B cell (primary cell): ENCODE measurements at regions not wholly inside any gene's neighbourhood (a gene's known extent, or its start where the extent isn't known, plus 50 kb on each side); places are given as distances from the start of the nearest gene placed in this dataset.

ENCODE experiments used
- ATAC-seq: fragments of 200-7000 bp; cut with Tn5 transposase; one replicate; pipeline ENCODE4 v1.10.0; 2021; ENCODE audit warnings: low read depth, mild to moderate bottlenecking, moderate number of reproducible peaks, moderate library complexity
- CTCF ChIA-PET: fragments of 350-600 bp; sonication (Branson Sonifier 250); formaldehyde crosslinking; loops from one replicate; lab custom pipeline; 2021; ENCODE audit warnings: antibody characterized with exemption, inconsistent platforms; lab: Charles Lee
- POLR2A ChIA-PET: fragments of 350-600 bp; sonication (Branson Sonifier 250); formaldehyde crosslinking; loops from one replicate; lab custom pipeline; 2021; ENCODE audit warnings: antibody characterized with exemption; lab: Charles Lee
- DNase-seq: peaks from one replicate; pipeline ENCODE4 v3.0.0; 2013
- H2AFZ ChIP-seq: 2 replicates; pipeline ENCODE4 v1.6.1; 2012; ENCODE audit warnings: mild to moderate bottlenecking, low read depth, low read length; ENCODE audit not compliant: insufficient read depth, poor library complexity, severe bottlenecking
- H3K27ac ChIP-seq, 2 donors: 1 replicate in 1 of 2; 2 replicates in 1 of 2; pipeline ENCODE4 v1.5.1; 2012 to 2013; ENCODE audit warnings: low read length in 2 of 2, mild to moderate bottlenecking in 2 of 2, moderate library complexity in 1 of 2
- H3K27me3 ChIP-seq, 4 experiments: fragments of 200-600 bp in 1 of 4; sonication (generic) in 1 of 4; replicated peaks in 1 of 4; 1 replicate in 2 of 4; 2 replicates in 2 of 4; pipeline versions ENCODE4 v1.6.1 to v1.7.0; 2013 to 2016; ENCODE audit warnings: low read length in 3 of 4, mild to moderate bottlenecking in 2 of 4, mixed read lengths in 1 of 4, moderate library complexity in 1 of 4; ENCODE audit not compliant: insufficient read depth in 4 of 4, control insufficient read depth in 3 of 4; ENCODE audit errors: control extremely low read depth in 1 of 4
- H3K36me3 ChIP-seq, 2 experiments: replicated peaks in 1 of 2; 1 replicate in 1 of 2; 2 replicates in 1 of 2; pipeline versions ENCODE4 v1.6.1 to v1.7.1; 2013; ENCODE audit warnings: low read length in 1 of 2; ENCODE audit not compliant: insufficient read depth in 2 of 2, control insufficient read depth in 1 of 2; ENCODE audit errors: control extremely low read depth in 1 of 2, extremely low read depth in 1 of 2
- H3K4me1 ChIP-seq, 2 donors: fragments of 200-600 bp in 1 of 2; sonication (generic) in 1 of 2; 1 replicate in 1 of 2; 2 replicates in 1 of 2; pipeline versions ENCODE4 v1.5.1 to v1.6.1; 2013 to 2017; ENCODE audit warnings: low read length in 2 of 2; ENCODE audit not compliant: control insufficient read depth in 2 of 2, insufficient read depth in 2 of 2
- H3K4me2 ChIP-seq: replicated peaks from 2 replicates; pipeline ENCODE3; 2012; ENCODE audit warnings: mild to moderate bottlenecking, low read depth, low read length; ENCODE audit not compliant: poor library complexity, severe bottlenecking
- H3K4me3 ChIP-seq, 5 experiments: fragments of 200-600 bp in 1 of 5; sonication (generic) in 1 of 5; 1 replicate in 3 of 5; 2 replicates in 2 of 5; pipeline versions ENCODE4 v1.5.1 to v1.7.0; 2011 to 2016; ENCODE audit warnings: low read length in 4 of 5, mild to moderate bottlenecking in 4 of 5, low read depth in 2 of 5, control low read depth in 1 of 5, moderate library complexity in 1 of 5; ENCODE audit not compliant: insufficient read depth in 1 of 5; ENCODE audit errors: control extremely low read depth in 1 of 5, extremely low read depth in 1 of 5
- H3K79me2 ChIP-seq: fragments of 200-600 bp; sonication (generic); one replicate; pipeline ENCODE4 v1.6.0; 2016; ENCODE audit warnings: low read length; ENCODE audit not compliant: control insufficient read depth, insufficient read depth
- H3K9ac ChIP-seq: fragments of 200-600 bp; sonication (generic); 2 replicates; pipeline ENCODE4 v1.6.1; 2017; ENCODE audit warnings: mild to moderate bottlenecking, low read length, moderate library complexity
- H3K9me3 ChIP-seq, 3 donors: one replicate each; pipeline versions ENCODE4 v1.6.1 to v1.7.1; 2013; ENCODE audit warnings: low read length in 2 of 3; ENCODE audit not compliant: control insufficient read depth in 2 of 3, insufficient read depth in 1 of 3; ENCODE audit errors: control extremely low read depth in 1 of 3
- H4K20me1 ChIP-seq: 2 replicates; pipeline ENCODE4 v1.6.0; 2012; ENCODE audit warnings: mild to moderate bottlenecking, low read length; ENCODE audit not compliant: insufficient read depth, control insufficient read depth, poor library complexity, severe bottlenecking
- H3K27ac Mint-ChIP-seq: one replicate; pipeline ENCODE4 v1.8.0; 2021; ENCODE audit warnings: mixed read lengths
- H3K27me3 Mint-ChIP-seq: one replicate; pipeline ENCODE4 v1.8.0; 2021; ENCODE audit warnings: mixed read lengths
- H3K4me1 Mint-ChIP-seq: one replicate; pipeline ENCODE4 v1.8.0; 2021; ENCODE audit warnings: mixed read lengths
- H3K4me3 Mint-ChIP-seq: one replicate; pipeline ENCODE4 v1.8.0; 2021; ENCODE audit warnings: mixed read lengths
- H3K9me3 Mint-ChIP-seq: one replicate; pipeline ENCODE4 v1.8.0; 2022; ENCODE audit warnings: mixed read lengths; ENCODE audit not compliant: insufficient read depth
- EZH2 ChIP-seq: IDR thresholded peaks from 2 replicates; pipeline ENCODE4 v1.6.1; 2012; ENCODE audit warnings: borderline replicate concordance, low read depth, mild to moderate bottlenecking, moderate library complexity, low read length; ENCODE audit not compliant: insufficient read depth, poor library complexity, severe bottlenecking
- WGBS: methylation state at CpG from one replicate; pipeline ENCODE4 v1.1.5; 2013; ENCODE audit warnings: missing lambda C conversion rate; ENCODE audit not compliant: insufficient coverage; 5-methylcytosine and 5-hydroxymethylcytosine counted together
- intact Hi-C: fragments of 100-400 bp; cut with micrococcal nuclease; formaldehyde crosslinking; loops from one replicate; pipeline ENCODE4 v1.10.0; 2022
- TF ChIP-seq, protein P1 (sequence below): fragments of 200-600 bp; IDR thresholded peaks from one replicate; pipeline ENCODE4 v1.8.0; 2022; ENCODE audit warnings: antibody characterized with exemption, mild to moderate bottlenecking

DNA sequence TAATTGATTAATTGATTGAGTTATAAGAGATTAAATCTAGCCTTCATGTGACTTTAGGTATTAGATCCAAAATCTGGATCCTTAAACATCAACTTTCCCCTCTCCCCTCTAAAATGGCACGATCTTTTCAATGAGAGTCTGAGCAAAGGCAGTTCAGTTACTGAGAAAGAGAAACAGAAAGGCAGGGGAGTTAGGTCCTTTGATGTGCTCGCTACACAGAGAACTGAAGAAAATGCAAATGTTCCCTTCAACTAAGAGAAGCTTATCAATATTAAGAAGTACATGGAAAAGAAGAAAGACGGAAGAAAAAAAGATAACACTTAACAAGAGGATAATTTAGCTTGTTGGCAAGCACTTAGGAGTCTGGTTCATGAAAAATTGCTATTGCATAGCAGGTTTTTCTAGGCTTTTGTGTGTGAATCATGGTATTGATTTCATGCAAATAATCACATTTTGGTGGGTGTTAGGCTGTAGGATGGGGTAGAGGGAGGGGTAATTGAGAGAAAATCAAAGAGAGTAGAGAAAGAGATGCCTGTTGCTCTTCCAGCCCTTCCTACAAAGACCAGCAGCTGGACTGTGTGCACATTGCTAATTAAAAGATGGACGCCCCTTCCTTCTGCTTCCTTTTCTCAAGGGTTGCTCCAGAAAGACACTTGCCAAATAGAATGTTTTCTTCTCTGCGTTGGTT lies 307.6 kb upstream of the PLXNA2 start:
- no peak overlapping the region for H3K4me3 ChIP-seq

DNA sequence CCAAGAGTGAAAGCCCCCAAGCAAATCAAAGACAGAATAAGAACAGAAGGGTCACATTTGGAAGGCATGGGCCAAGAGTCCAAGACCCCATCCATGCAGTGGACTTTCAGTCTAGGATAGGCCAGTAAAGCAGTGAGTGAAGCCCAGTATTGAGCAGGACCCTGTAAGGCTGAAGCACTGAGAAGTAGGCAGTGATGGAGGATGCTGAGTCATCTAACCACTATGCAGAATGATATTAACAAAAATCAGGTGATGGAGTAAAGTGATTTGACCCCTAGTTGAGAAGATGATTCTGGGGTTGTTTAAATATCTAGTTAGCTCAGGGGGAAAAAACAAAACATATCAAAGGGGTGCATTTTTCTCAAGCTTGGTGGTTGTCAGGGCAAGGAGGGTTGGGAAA lies 308.7 kb upstream of the PLXNA2 start:
- intact Hi-C loops = no loop called here
- Histone ChIP-seq H3K4me2 (no peak overlapping the region), H3K27me3 (no peaks in the 10 kb centered on the region), H4K20me1 (no peaks in the 10 kb centered on the region), H3K4me3 (no peak overlapping the region), H3K4me1 (no peaks in the 10 kb centered on the region), H3K27ac (no peak overlapping the region), H2AFZ (no peak overlapping the region), H3K9me3 (no peaks in the 10 kb centered on the region), H3K36me3 (no peaks in the 10 kb centered on the region), H3K79me2 (no peaks in the 10 kb centered on the region), H3K9ac (no peak overlapping the region)
- CTCF ChIA-PET = no interaction called here
- no peak for DNase-seq
- POLR2A ChIA-PET = no interaction called here
- TF ChIP-seq, protein P1, sequence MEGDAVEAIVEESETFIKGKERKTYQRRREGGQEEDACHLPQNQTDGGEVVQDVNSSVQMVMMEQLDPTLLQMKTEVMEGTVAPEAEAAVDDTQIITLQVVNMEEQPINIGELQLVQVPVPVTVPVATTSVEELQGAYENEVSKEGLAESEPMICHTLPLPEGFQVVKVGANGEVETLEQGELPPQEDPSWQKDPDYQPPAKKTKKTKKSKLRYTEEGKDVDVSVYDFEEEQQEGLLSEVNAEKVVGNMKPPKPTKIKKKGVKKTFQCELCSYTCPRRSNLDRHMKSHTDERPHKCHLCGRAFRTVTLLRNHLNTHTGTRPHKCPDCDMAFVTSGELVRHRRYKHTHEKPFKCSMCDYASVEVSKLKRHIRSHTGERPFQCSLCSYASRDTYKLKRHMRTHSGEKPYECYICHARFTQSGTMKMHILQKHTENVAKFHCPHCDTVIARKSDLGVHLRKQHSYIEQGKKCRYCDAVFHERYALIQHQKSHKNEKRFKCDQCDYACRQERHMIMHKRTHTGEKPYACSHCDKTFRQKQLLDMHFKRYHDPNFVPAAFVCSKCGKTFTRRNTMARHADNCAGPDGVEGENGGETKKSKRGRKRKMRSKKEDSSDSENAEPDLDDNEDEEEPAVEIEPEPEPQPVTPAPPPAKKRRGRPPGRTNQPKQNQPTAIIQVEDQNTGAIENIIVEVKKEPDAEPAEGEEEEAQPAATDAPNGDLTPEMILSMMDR = no peak
- TF ChIP-seq EZH2 = no peak
- Mint-ChIP-seq H3K4me3 (no peak overlapping the region), H3K4me1 (no peaks in the 10 kb centered on the region), H3K27ac (no peak overlapping the region), H3K9me3 (no peaks in the 10 kb centered on the region), H3K27me3 (peaks cover 13% of the 10 kb centered on the region)
- no peak for ATAC-seq

More for the DNA sequence above, 307.6 kb upstream of the PLXNA2 start:
- Histone ChIP-seq H3K9ac (no peak overlapping the region), H3K9me3 (no peaks in the 10 kb centered on the region), H4K20me1 (no peaks in the 10 kb centered on the region), H3K4me2 (no peak overlapping the region), H3K36me3 (no peaks in the 10 kb centered on the region), H2AFZ (no peak overlapping the region), H3K27me3 (no peaks in the 10 kb centered on the region), H3K27ac (no peak overlapping the region), H3K4me1 (no peaks in the 10 kb centered on the region), H3K79me2 (no peaks in the 10 kb centered on the region)
- TF ChIP-seq EZH2 = no peak
- TF ChIP-seq, protein P1 = no peak
- intact Hi-C loops = no loop called here
- DNase-seq = no peak
- WGBS = 100% methylated on average over 1 of the region's 5 CpGs
- Mint-ChIP-seq H3K9me3 (no peaks in the 10 kb centered on the region), H3K4me3 (no peak overlapping the region), H3K4me1 (no peaks in the 10 kb centered on the region), H3K27me3 (peaks cover 17% of the 10 kb centered on the region), H3K27ac (no peak overlapping the region)
- ChIA-PET POLR2A (no interaction called here), CTCF (no interaction called here)
- no peak for ATAC-seq
